PC-3 (cell line): ENCODE measurements at regions not wholly inside any gene's neighbourhood (a gene's known extent, or its start where the extent isn't known, plus 50 kb on each side); places are given as distances from the start of the nearest gene placed in this dataset.

ENCODE experiments used
- EZH2phosphoT487 ChIP-seq: fragments of 300-600 bp; sonication (generic); IDR thresholded peaks from 2 replicates; pipeline ENCODE4 v1.6.1; 2018; ENCODE audit warnings: mild to moderate bottlenecking, antibody characterized with exemption, low read length, borderline replicate concordance
- TF ChIP-seq, protein P1 (sequence below): fragments of 300-600 bp; sonication (generic); conservative IDR thresholded peaks from 2 replicates; pipeline ENCODE4 v1.5.1; 2017; ENCODE audit warnings: antibody characterized with exemption, low read depth, mild to moderate bottlenecking, low read length

DNA sequence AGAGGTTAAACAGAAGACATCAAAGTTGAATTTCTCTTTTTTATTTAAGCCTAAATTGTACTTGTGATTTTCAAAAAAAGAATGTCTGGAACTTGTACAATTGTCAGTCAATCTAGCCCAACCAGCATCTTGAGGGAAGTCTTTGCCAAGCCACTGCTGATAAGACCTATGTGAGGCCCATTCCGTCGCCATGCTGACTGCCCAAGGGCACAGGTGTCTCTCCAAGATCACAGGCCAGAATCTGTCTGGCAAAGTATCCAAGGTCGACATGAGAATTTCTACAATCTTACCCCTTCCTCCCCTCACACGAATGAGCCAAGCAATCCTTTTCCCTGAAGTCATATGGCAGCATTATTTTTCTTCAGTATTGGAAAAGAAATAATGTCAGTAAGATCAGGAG lies 614.5 kb downstream of the CBLN4 start:
- no peak for TF ChIP-seq EZH2phosphoT487
- TF ChIP-seq, protein P1, sequence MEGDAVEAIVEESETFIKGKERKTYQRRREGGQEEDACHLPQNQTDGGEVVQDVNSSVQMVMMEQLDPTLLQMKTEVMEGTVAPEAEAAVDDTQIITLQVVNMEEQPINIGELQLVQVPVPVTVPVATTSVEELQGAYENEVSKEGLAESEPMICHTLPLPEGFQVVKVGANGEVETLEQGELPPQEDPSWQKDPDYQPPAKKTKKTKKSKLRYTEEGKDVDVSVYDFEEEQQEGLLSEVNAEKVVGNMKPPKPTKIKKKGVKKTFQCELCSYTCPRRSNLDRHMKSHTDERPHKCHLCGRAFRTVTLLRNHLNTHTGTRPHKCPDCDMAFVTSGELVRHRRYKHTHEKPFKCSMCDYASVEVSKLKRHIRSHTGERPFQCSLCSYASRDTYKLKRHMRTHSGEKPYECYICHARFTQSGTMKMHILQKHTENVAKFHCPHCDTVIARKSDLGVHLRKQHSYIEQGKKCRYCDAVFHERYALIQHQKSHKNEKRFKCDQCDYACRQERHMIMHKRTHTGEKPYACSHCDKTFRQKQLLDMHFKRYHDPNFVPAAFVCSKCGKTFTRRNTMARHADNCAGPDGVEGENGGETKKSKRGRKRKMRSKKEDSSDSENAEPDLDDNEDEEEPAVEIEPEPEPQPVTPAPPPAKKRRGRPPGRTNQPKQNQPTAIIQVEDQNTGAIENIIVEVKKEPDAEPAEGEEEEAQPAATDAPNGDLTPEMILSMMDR: no peak
